ENCODE measurements at regions not wholly inside any gene's neighbourhood (a gene's known extent, or its start where the extent isn't known, plus 50 kb on each side); places are given as distances from the start of the nearest gene placed in this dataset.

DNA sequence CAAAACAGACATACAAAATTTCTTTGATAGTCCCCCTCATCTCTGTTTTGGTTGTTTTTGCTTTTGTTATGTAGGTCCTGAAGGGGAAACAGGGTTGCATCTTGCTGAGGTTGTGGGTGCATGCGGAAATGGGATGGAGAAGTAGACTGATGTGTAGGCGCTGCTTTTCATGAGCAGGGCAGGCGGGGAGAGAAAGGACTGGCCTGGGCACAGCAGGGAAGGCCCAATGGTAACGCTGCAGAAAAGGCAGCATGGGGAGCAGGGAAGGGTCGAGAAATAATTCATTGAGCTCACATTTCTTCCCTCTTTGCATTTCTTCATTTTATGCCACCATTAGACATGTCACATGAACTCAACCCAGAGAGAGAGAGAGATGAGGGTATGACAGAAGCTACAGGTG is 74.3 kb upstream of the CCN2 start:
- no peak overlapping the region for H2AFZ ChIP-seq (ENCODE audit: low read length)
- H3K18ac ChIP-seq (ENCODE audit: insufficient read length, low read depth, low read length), result no peak overlapping the region
- H3K23me2 ChIP-seq (ENCODE audit: insufficient read length, low read depth, low read length, poor library complexity, severe bottlenecking), result peaks cover 4% of the 10 kb centered on the region
- peak overlapping the region; percentile 7 for H2BK120ac ChIP-seq (ENCODE audit: low read depth, low read length, poor library complexity, severe bottlenecking)
- Mint-ChIP-seq H3K4me1 (peaks cover 24 to 31% of the 10 kb centered on the region in 2 experiments), H3K9me3 (no peaks in the 10 kb centered on the region; a peak in 1 of 5 replicates), H3K27me3 (ENCODE audit: low read depth) (no peaks in the 10 kb centered on the region), H3K4me3 (no peak overlapping the region), H3K36me3 (ENCODE audit: insufficient read depth in 1 of 3, low read depth in 3 of 3) (no peaks in the 10 kb centered on the region), H3K27ac (peak overlapping the region in 1 of 3 experiments; percentile 41; a peak in 3 of 7 replicates)
- H2AK5ac ChIP-seq (ENCODE audit: insufficient read length, low read length), result no peak overlapping the region
- H3K4me1 ChIP-seq (ENCODE audit: insufficient read depth, low read length), result peaks cover 9% of the 10 kb centered on the region; the same call in 1 of the 2 replicates
- TF ChIP-seq, protein P1, sequence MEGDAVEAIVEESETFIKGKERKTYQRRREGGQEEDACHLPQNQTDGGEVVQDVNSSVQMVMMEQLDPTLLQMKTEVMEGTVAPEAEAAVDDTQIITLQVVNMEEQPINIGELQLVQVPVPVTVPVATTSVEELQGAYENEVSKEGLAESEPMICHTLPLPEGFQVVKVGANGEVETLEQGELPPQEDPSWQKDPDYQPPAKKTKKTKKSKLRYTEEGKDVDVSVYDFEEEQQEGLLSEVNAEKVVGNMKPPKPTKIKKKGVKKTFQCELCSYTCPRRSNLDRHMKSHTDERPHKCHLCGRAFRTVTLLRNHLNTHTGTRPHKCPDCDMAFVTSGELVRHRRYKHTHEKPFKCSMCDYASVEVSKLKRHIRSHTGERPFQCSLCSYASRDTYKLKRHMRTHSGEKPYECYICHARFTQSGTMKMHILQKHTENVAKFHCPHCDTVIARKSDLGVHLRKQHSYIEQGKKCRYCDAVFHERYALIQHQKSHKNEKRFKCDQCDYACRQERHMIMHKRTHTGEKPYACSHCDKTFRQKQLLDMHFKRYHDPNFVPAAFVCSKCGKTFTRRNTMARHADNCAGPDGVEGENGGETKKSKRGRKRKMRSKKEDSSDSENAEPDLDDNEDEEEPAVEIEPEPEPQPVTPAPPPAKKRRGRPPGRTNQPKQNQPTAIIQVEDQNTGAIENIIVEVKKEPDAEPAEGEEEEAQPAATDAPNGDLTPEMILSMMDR (conservative IDR thresholded peaks at IDR 0.05), result no peak
- H3K9ac ChIP-seq (ENCODE audit: extremely low read depth, insufficient read length, low read length), result no peak overlapping the region
- no peak overlapping the region for H4K8ac ChIP-seq (replicated peaks; ENCODE audit: insufficient read length, low read depth, low read length)
- H3T11ph ChIP-seq (ENCODE audit: low read length), result no peak overlapping the region
- peak overlapping the region; percentile 69 for H3K27ac ChIP-seq (ENCODE audit: insufficient read length, low read depth, low read length)
- H3K23ac ChIP-seq (ENCODE audit: insufficient read length, low read depth, low read length), result no peak overlapping the region
- H4K91ac ChIP-seq (ENCODE audit: insufficient read length, low read depth, low read length), result no peak overlapping the region
- H3K79me2 ChIP-seq (ENCODE audit: insufficient read depth, low read length), result no peaks in the 10 kb centered on the region
- H2BK5ac ChIP-seq (ENCODE audit: insufficient read length, low read length), result no peak overlapping the region
- no peaks in the 10 kb centered on the region for H3K9me3 ChIP-seq (ENCODE audit: control insufficient read depth, low read depth, low read length)
- no CpG with 5 or more reads among the region's 5 CpGs for WGBS (ENCODE audit: extremely low coverage, insufficient read length, low lambda C conversion rate)
- H3K4me2 ChIP-seq (ENCODE audit: insufficient read depth, insufficient read length, low read length), result no peak overlapping the region
- H4K20me1 ChIP-seq (ENCODE audit: control insufficient read depth, insufficient read depth, insufficient read length), result no peaks in the 10 kb centered on the region
- H3K27me3 ChIP-seq (ENCODE audit: insufficient read depth, low read length), result no peaks in the 10 kb centered on the region
- H3K14ac ChIP-seq (ENCODE audit: insufficient read depth, low read length), result no peak overlapping the region
- no peak for DNase-seq
- no peak overlapping the region for H3K4ac ChIP-seq (ENCODE audit: low read depth, low read length)
- no peak overlapping the region for H2BK20ac ChIP-seq (ENCODE audit: low read depth, low read length, poor library complexity, severe bottlenecking)
- no peaks in the 10 kb centered on the region for H3K79me1 ChIP-seq (ENCODE audit: insufficient read depth, low read depth, low read length, poor library complexity, severe bottlenecking)
- no peak overlapping the region for H2BK12ac ChIP-seq (ENCODE audit: insufficient read length, low read depth, low read length)
- no peak overlapping the region for H4K5ac ChIP-seq (ENCODE audit: insufficient read length, low read depth, low read length)
- peak overlapping the region; percentile 86; the same call in 1 of the 2 replicates for H2BK15ac ChIP-seq (ENCODE audit: low read depth, low read length)
- no peak overlapping the region for H3K56ac ChIP-seq (ENCODE audit: insufficient read length, low read depth, low read length)
